ENCODE measurements at regions not wholly inside any gene's neighbourhood (a gene's known extent, or its start where the extent isn't known, plus 50 kb on each side); places are given as distances from the start of the nearest gene placed in this dataset.
A peak's percentile ranks its signal among the peaks of the same experiment; 100 is the strongest.

DNA sequence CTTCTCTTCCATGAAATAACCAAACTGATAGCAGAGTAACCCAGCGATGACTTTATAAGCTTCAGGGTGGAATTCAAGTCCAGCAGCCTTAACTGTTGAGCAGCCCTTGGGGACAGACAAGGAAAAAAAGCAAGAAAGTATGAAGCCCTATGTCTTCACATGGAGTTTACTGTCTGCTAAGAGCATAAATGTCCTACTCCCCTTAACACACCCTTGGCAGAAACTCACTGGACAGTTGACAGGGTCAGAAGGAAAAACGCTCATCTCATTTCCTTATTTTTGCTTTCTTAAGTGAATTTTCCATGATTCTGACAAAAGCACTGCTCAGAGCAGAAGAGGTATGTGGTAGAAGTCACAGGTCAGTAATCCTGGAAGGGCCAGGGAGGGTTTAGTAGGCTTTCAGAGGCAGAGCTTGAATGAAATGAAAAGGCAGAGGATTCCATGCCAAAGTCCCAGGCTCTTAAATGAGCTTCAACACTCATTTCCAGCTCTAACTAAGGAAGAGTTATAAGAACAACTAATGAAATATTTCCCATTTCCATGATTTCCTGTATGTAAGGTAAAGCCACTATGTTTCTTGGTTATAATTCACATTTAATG, 683.3 kb upstream of the KLHL29 start:
- Histone ChIP-seq H3K14ac (ENCODE audit: low read length) (no peak overlapping the region), H2AK5ac (ENCODE audit: low read depth, low read length) (no peak overlapping the region), H3K4me3 (ENCODE audit: low read length in 2 of 2) (no peak overlapping the region), H4K8ac (ENCODE audit: low read depth, low read length) (no peak overlapping the region), H3K18ac (ENCODE audit: low read length) (no peak overlapping the region), H3K27ac (replicated peaks; ENCODE audit: low read length) (peak overlapping the region; percentile 53), H3K36me3 (replicated peaks in 1 of 2; ENCODE audit: control insufficient read depth in 2 of 2, insufficient read depth in 2 of 2, low read length in 2 of 2) (no peaks in the 10 kb centered on the region), H4K91ac (ENCODE audit: low read depth, low read length, poor library complexity) (no peak overlapping the region), H2BK12ac (ENCODE audit: low read length) (no peak overlapping the region), H3K4ac (ENCODE audit: low read length) (no peak overlapping the region), H3K23ac (ENCODE audit: low read depth, low read length, poor library complexity) (no peak overlapping the region), H2BK120ac (ENCODE audit: low read depth, low read length) (no peak overlapping the region), H3K9ac (ENCODE audit: low read depth, low read length, poor library complexity) (no peak overlapping the region), H3K79me1 (ENCODE audit: low read depth, low read length) (no peaks in the 10 kb centered on the region), H3K4me1 (ENCODE audit: control insufficient read depth in 2 of 2, insufficient read depth in 1 of 2, low read depth in 1 of 2, low read length in 2 of 2) (peaks cover 0 to 15% of the 10 kb centered on the region in 2 donors), H3K9me3 (replicated peaks in 1 of 2; ENCODE audit: control insufficient read depth in 2 of 2, insufficient read depth in 1 of 2, low read depth in 1 of 2, low read length in 2 of 2) (no peaks in the 10 kb centered on the region), H3K27me3 (ENCODE audit: control insufficient read depth in 3 of 3, insufficient read depth in 3 of 3, low read depth in 1 of 3, low read length in 3 of 3) (no peaks in the 10 kb centered on the region), H2BK5ac (ENCODE audit: low read length) (no peak overlapping the region), H3K4me2 (ENCODE audit: insufficient read depth, low read length, poor library complexity, severe bottlenecking) (no peak overlapping the region), H2AFZ (ENCODE audit: low read length) (no peak overlapping the region), H2BK15ac (ENCODE audit: low read length) (no peak overlapping the region)
- no CpG with 5 or more reads among the region's 2 CpGs for WGBS, 2 donors (ENCODE audit: extremely low coverage in 2 of 2, insufficient read length in 2 of 2, insufficient replicate concordance in 1 of 2)
- DNase-seq (ENCODE audit: low spot score), result peak; percentile 11

DNA sequence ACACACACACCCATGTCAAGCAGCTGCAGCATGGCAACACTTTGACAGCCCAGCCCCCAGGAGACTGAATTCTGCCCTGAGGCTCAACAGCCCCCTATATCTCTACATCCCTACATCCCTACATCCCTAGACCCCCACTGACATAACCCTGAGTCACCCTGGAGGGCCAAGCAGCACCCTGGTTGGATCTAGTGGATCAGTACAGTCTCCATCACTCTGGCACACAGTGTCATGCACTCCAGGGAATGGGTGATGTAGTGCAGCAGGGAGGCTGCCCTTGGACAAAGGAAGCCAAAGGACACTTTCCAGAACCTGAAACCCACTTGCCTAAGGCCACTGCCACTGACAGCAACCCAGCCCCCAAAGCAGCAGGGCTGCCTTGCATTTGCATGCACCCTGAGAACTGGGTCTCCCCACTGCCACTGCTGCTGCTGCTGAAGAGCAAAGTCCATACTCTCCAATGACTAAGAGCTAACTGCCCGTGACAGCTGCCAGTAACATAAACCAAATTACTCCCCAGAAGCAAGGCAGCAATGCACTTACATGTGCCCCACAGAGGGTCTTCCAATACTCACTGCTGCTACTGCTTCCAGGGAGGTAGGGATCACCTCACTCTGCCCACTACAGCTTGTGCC, 681.6 kb upstream of the KLHL29 start:
- Histone ChIP-seq H3K79me1 (ENCODE audit: low read depth, low read length) (no peaks in the 10 kb centered on the region), H3K36me3 (replicated peaks in 1 of 2; ENCODE audit: control insufficient read depth in 2 of 2, insufficient read depth in 2 of 2, low read length in 2 of 2) (no peaks in the 10 kb centered on the region), H2BK12ac (ENCODE audit: low read length) (peak overlapping the region; percentile 87), H3K4ac (ENCODE audit: low read length) (no peak overlapping the region), H3K14ac (ENCODE audit: low read length) (no peak overlapping the region), H3K4me1 (ENCODE audit: control insufficient read depth in 2 of 2, insufficient read depth in 1 of 2, low read depth in 1 of 2, low read length in 2 of 2) (peaks cover 0 to 15% of the 10 kb centered on the region in 2 donors), H3K27me3 (ENCODE audit: control insufficient read depth in 3 of 3, insufficient read depth in 3 of 3, low read depth in 1 of 3, low read length in 3 of 3) (no peaks in the 10 kb centered on the region), H3K23ac (ENCODE audit: low read depth, low read length, poor library complexity) (peak overlapping the region; percentile 51), H2AK5ac (ENCODE audit: low read depth, low read length) (peak overlapping the region; percentile 98), H3K4me3 (ENCODE audit: low read length in 2 of 2) (no peak overlapping the region), H2BK120ac (ENCODE audit: low read depth, low read length) (no peak overlapping the region), H2BK5ac (ENCODE audit: low read length) (peak overlapping the region; percentile 84), H3K9ac (ENCODE audit: low read depth, low read length, poor library complexity) (no peak overlapping the region), H4K91ac (ENCODE audit: low read depth, low read length, poor library complexity) (no peak overlapping the region), H3K9me3 (replicated peaks in 1 of 2; ENCODE audit: control insufficient read depth in 2 of 2, insufficient read depth in 1 of 2, low read depth in 1 of 2, low read length in 2 of 2) (no peaks in the 10 kb centered on the region), H2BK15ac (ENCODE audit: low read length) (peak overlapping the region; percentile 90), H3K4me2 (ENCODE audit: insufficient read depth, low read length, poor library complexity, severe bottlenecking) (no peak overlapping the region), H3K27ac (replicated peaks; ENCODE audit: low read length) (no peak overlapping the region), H3K18ac (ENCODE audit: low read length) (peak overlapping the region; percentile 72), H4K8ac (ENCODE audit: low read depth, low read length) (no peak overlapping the region), H2AFZ (ENCODE audit: low read length) (no peak overlapping the region)
- no peak for DNase-seq (ENCODE audit: low spot score)
- no CpG with 5 or more reads among the region's 1 CpG for WGBS, 2 donors (ENCODE audit: extremely low coverage in 2 of 2, insufficient read length in 2 of 2, insufficient replicate concordance in 1 of 2)

DNA sequence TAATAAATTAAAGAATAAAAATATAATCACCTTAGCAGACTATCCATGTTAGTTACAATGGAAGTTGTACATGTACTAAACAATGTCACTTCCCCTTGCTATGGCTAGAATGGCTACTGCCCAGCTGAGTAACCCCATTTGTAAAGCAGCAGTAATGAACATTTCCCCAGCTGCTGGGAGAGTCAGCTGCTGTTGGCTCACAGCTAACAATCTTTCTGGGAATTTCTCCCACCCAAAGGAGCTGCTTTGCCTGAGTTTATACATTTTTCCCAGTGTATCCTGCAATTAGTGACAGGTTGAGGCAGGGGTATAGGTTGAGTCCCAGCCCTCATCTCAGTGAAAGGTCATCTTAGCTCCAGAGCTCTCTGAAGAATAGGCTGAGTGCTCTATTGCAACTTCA, 665.6 kb upstream of the KLHL29 start:
- no peak overlapping the region for H3K14ac ChIP-seq (ENCODE audit: low read length)
- H2BK15ac ChIP-seq (ENCODE audit: low read length), result no peak overlapping the region
- H2AK5ac ChIP-seq (ENCODE audit: low read depth, low read length), result no peak overlapping the region
- no peak overlapping the region for H2BK120ac ChIP-seq (ENCODE audit: low read depth, low read length)
- no peak overlapping the region for H3K4ac ChIP-seq (ENCODE audit: low read length)
- no peaks in the 10 kb centered on the region for H3K79me1 ChIP-seq (ENCODE audit: low read depth, low read length)
- no peak overlapping the region for H3K4me2 ChIP-seq (ENCODE audit: insufficient read depth, low read length, poor library complexity, severe bottlenecking)
- no peak overlapping the region for H3K23ac ChIP-seq (ENCODE audit: low read depth, low read length, poor library complexity)
- H3K9me3 ChIP-seq (replicated peaks in 1 of 2; ENCODE audit: control insufficient read depth in 2 of 2, insufficient read depth in 1 of 2, low read depth in 1 of 2, low read length in 2 of 2), result no peaks in the 10 kb centered on the region
- H4K91ac ChIP-seq (ENCODE audit: low read depth, low read length, poor library complexity), result no peak overlapping the region
- H3K4me1 ChIP-seq (ENCODE audit: control insufficient read depth in 2 of 2, insufficient read depth in 1 of 2, low read depth in 1 of 2, low read length in 2 of 2), result no peaks in the 10 kb centered on the region
- no peak overlapping the region for H3K4me3 ChIP-seq (ENCODE audit: low read length in 2 of 2)
- H2BK12ac ChIP-seq (ENCODE audit: low read length), result no peak overlapping the region
- no peak overlapping the region for H3K27ac ChIP-seq (replicated peaks; ENCODE audit: low read length)
- no peaks in the 10 kb centered on the region for H3K27me3 ChIP-seq (ENCODE audit: control insufficient read depth in 3 of 3, insufficient read depth in 3 of 3, low read depth in 1 of 3, low read length in 3 of 3)
- no peak for DNase-seq (ENCODE audit: low spot score)
- H3K18ac ChIP-seq (ENCODE audit: low read length), result no peak overlapping the region
- H4K8ac ChIP-seq (ENCODE audit: low read depth, low read length), result no peak overlapping the region
- no peak overlapping the region for H3K9ac ChIP-seq (ENCODE audit: low read depth, low read length, poor library complexity)
- no peak overlapping the region for H2BK5ac ChIP-seq (ENCODE audit: low read length)
- H2AFZ ChIP-seq (ENCODE audit: low read length), result no peak overlapping the region
- H3K36me3 ChIP-seq (replicated peaks in 1 of 2; ENCODE audit: control insufficient read depth in 2 of 2, insufficient read depth in 2 of 2, low read length in 2 of 2), result no peaks in the 10 kb centered on the region

DNA sequence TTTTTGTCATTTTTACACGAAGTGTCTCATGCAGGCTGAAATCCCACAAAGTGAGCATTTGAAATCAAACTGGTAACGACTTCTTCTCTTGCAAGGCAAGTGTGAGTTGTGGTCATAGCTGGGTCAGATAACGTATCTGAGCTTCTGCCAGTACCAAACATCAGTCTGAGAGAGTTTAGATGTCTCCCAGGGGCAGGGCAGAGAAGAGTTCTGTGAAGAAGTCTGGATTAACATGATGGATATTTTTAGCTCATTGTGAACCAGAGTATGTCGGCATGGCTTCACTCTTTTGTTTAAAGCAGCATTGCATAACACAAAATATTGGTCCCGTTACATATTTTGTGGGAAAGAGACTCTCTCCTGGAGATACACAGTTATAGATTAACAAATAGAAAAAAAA, 655.5 kb upstream of the KLHL29 start:
- Histone ChIP-seq H3K4ac (ENCODE audit: low read length) (no peak overlapping the region), H2AK5ac (ENCODE audit: low read depth, low read length) (no peak overlapping the region), H2BK15ac (ENCODE audit: low read length) (no peak overlapping the region), H3K4me2 (ENCODE audit: insufficient read depth, low read length, poor library complexity, severe bottlenecking) (no peak overlapping the region), H2BK120ac (ENCODE audit: low read depth, low read length) (no peak overlapping the region), H2AFZ (ENCODE audit: low read length) (no peak overlapping the region), H3K9ac (ENCODE audit: low read depth, low read length, poor library complexity) (no peak overlapping the region), H2BK12ac (ENCODE audit: low read length) (no peak overlapping the region), H3K4me3 (ENCODE audit: low read length in 2 of 2) (no peak overlapping the region), H4K8ac (ENCODE audit: low read depth, low read length) (no peak overlapping the region), H3K27me3 (ENCODE audit: control insufficient read depth in 3 of 3, insufficient read depth in 3 of 3, low read depth in 1 of 3, low read length in 3 of 3) (no peaks in the 10 kb centered on the region), H3K14ac (ENCODE audit: low read length) (no peak overlapping the region), H3K4me1 (ENCODE audit: control insufficient read depth in 2 of 2, insufficient read depth in 1 of 2, low read depth in 1 of 2, low read length in 2 of 2) (no peaks in the 10 kb centered on the region), H3K27ac (replicated peaks; ENCODE audit: low read length) (no peak overlapping the region), H3K36me3 (replicated peaks in 1 of 2; ENCODE audit: control insufficient read depth in 2 of 2, insufficient read depth in 2 of 2, low read length in 2 of 2) (no peaks in the 10 kb centered on the region), H3K18ac (ENCODE audit: low read length) (no peak overlapping the region), H3K23ac (ENCODE audit: low read depth, low read length, poor library complexity) (no peak overlapping the region), H3K79me1 (ENCODE audit: low read depth, low read length) (no peaks in the 10 kb centered on the region), H3K9me3 (replicated peaks in 1 of 2; ENCODE audit: control insufficient read depth in 2 of 2, insufficient read depth in 1 of 2, low read depth in 1 of 2, low read length in 2 of 2) (no peaks in the 10 kb centered on the region), H4K91ac (ENCODE audit: low read depth, low read length, poor library complexity) (no peak overlapping the region), H2BK5ac (ENCODE audit: low read length) (no peak overlapping the region)
- no CpG with 5 or more reads among the region's 5 CpGs for WGBS, 2 donors (ENCODE audit: extremely low coverage in 2 of 2, insufficient read length in 2 of 2, insufficient replicate concordance in 1 of 2)
- DNase-seq (ENCODE audit: low spot score), result no peak
